ENCODE measurements at regions not wholly inside any gene's neighbourhood (a gene's known extent, or its start where the extent isn't known, plus 50 kb on each side); places are given as distances from the start of the nearest gene placed in this dataset.

DNA sequence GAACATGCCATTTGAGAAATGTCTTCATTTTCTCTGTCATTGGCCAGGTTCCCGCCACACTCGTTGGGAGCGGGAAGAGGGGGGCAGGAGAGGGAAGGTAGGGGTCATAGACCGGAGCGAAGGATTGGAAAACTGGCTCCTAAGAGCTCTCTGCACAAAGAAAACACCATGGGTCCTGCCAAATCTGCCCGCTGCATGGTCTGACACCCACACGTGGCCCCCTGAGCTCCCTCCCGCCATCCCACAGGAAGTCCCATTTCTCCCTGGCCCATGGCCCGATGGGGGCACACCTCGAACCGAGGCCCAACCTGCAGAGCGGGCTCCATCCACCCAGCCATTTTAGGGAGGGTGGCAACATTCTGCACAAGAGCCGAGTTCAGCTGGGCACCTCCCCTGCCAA is 159.6 kb downstream of the SALL1 start:
- no peak for DNase-seq

DNA sequence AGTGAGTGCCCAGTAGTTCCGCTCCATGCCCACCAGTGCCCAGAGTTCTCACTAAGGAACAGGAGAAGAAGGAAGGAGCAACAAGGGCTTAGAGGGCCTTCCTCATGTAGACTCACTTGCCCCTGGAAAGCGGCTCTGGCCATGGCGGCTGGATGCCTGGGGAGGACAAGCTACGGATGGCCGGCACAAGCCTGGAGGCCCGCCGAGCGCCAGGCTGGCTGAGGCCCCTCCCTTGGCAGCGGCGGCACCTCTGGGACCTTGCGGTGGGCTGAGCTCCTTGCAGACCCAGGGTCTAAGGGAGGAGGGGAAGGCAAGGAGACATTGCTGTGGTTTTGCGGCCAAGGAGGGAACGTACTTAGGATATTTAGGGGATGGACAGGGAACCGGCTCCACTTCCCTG is 160.1 kb downstream of the SALL1 start:
- no peak for DNase-seq

DNA sequence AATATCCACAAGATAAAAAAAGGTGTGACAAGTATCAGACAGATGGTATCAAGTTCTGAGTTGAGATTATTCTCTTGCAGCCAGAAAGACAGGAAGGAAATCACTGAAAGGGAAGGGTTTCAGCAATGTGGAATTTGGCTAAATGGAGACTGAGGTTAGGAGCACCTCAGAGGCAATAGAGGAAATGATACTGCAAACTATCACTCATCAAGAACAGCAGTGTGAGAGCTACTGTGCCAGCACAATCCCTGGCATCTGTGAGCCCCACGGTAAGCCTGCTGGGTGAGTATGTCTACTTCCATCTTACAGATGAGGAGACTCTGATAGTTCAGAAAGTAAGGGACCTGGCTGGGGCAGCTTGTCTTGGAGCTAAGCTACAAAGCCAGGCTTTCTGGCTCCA is 162.0 kb downstream of the SALL1 start:
- no peak for DNase-seq

DNA sequence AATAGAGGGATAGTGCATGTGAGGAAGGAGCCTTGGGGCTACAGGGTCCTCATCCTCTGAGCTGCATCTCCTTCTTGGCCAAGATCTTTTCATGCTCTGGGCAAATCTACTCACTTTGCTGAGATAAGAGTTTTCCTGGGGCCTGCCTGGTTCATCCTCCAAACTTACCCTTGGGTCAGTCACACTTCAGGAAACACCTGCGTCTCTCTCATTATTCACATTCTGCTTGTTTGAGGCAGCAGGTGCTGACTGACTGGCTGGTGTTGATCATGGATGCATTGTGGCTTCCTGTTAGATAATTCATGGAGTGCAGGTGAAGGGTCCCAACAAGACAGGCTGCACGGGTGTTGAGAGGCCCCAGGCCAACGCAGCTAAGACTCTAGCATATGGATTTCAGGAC is 162.6 kb downstream of the SALL1 start:
- DNase-seq, result no peak

DNA sequence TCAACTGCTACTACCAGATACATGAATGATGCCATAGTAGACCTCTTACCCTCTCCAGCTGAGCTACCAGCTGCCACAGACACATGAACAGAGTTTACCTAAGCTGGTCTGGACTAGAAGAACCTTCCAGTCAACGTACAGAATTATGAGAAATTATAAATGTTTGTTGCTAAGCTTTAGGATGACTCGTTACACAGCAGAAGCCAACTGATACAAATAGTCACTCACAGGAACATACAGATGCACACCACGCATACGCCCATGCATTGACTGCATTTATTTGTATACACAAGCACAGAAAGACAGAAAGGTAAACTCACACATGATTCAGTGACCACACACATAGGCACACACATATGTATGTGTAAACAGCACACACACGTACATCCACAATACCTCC is 164.6 kb downstream of the SALL1 start:
- no peak for DNase-seq

DNA sequence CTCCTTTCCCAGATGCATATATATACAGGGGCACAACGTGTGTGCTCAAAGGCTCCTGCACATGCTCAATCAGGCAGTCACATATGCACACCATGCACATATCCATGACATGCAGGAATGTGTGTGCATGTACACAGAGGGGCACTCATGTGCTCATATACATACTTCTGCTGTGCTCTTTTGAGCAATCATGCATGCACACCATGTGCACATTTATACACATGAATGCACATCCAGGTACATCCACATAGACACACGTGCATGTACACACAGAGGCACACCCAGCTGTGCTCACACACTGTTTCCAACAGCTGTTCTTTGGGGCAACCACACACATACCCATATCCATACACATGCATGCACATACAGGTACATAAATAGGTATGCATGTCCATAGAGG is 165.3 kb downstream of the SALL1 start:
- no peak for DNase-seq

DNA sequence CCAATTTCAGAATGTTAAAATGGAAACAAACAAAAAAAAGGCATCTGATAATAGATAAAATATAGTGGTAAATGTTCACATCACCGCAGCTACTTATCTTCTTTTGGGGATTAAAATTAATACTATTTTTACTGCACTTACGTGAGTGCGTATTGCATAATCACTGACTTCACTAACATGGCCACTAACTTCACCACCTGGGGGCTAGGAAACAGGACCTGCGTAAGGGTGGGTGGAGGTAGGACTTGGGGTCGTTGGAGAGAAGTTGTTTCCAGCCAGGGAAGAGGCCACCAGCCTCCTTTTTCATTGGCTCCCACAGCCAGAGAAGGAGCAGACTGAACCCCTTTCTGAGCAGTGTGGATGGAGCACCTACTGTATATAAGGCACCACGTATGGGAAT is 166.4 kb downstream of the SALL1 start:
- DNase-seq, result no peak

DNA sequence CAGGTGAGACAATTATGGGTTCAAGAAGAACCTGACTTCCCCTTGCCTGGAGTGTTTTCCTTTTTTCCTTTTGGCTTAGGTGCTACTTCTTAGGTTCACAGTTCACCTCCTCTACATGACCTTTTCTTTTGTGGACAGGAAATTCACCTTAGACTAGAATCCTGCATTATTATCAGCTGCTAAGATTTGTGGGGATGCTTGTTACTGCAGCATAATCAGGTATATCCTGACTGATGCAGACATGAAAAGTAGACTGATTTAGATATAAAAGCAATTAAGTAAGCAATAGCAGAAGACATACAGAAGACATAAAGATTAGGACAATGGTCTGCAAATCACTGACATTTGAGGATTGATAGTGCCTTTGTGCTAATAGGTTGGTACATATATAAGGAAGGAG is 168.3 kb downstream of the SALL1 start:
- DNase-seq, result no peak

DNA sequence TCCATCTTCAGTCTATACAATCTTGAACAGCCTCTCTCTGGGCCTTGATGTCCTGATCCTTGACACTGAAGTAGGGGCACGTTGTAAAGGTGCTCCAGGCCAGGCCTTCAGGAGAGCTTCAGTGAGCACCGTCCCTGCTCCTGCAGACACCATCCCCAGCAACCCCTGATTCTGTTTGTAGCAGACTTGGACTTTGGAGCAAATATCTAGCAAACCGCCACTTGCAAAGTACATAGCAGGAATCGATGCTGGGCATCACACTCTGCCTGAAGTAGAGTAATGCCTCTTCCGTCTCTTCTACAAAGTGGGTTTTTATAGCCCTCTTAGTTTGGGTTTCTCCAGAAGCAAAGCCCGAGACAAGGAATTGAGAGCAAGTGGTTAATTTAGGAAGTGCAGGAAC is 169.1 kb downstream of the SALL1 start:
- DNase-seq, result no peak

DNA sequence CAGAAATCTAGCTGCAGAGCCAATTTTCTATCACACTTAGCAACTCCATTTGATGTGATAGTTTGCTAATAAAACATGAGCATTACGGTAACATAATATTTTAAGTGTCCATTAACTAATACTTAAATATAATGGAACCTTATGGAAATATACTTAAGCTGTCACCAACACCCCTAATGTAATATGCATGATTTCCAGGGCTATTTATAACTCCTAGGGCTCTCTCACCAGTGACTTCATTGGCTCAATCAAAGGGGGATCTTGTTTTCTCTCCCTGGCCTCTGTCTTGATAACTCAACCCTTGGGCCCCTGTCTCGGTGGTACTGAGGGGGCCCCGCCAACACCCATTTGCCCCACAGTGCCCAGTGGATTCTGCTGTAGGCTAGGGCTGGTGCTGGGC is 170.4 kb downstream of the SALL1 start:
- DNase-seq, result no peak

DNA sequence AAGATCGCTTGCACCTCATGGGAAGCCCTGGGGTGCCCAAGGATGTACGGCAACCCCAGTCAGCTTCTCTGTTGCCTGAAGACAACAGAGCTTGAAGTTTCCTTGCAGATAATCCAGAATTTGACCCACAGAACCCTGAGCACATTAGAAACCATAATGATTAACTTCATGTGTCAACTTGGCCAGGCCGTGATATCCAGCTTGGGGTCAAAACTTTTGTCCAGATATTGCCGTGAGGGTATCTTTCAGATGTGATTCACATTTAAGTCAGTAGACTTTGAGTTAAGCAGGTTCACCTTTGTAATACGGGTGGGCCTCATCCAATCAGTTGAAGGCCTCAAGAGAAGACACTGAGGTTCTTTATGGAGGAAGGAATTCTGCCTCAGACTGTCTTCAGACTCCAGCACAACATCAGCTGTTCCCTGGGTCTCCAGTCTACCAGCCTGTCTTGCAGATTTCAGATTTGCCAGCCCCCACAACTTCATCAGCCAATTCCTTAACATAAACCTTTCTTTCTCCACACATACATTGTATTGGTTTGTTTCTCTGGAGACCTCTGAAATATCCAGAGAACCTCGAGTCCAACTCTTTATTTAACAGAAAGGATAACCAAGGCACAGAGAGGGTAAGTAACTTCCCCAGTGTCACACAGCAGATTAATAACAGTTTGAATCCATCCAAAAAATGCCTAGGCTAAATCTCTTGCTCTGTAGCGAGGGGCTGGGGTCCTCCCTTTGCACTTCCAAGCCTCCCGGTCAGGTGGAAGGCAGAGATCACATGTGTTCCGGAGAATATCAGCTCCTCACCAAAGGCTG is 171.1 kb downstream of the SALL1 start:
- DNase-seq, result no peak

DNA sequence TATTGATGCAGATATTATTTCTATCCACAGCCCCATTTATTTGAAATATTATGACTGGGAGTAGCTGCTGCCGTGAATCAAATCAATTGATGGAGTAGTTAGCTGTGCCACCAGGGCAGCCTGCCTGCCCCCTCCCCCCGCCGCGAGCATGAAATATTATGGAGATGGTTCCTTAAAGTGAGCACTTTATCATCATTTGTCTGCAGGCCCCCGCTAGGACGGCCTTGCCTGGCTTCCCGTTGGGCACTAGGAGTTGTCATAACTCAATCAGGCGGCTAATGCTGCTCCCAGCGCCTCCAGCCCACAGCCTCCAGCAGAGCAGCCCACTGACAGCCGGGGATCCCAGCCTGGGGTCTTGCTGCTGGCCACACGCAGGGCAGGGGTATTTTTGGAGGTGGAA is 173.9 kb downstream of the SALL1 start:
- no peak for DNase-seq

DNA sequence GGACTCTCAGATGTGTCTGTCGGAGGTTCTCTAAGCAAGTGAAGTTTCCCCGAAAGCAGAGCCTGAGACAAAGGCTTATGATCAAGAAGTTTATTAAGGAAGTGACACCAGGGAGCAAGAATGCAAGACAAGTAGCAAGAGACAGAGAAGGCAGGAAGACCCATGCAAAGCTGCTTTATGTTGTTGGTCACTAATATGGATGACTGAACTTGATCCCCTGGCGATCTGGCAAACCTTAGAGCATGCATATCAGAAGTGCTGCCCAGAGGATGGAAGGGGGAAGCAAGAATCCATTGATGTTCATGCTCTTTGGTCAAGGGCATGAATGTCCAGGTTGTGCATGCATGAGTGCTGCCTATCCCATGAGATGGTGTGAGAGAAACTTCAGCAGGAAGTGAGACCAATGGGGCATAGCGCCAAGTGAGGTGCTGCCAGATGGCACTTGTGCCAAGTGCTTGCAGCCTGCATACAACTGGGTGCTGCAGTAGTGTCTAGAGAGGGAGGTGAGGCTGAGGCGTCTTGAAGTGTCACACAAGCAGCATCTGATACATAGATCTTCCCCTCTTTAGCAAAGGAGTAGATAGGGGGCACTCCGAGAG is 176.5 kb downstream of the SALL1 start:
- DNase-seq, result no peak

DNA sequence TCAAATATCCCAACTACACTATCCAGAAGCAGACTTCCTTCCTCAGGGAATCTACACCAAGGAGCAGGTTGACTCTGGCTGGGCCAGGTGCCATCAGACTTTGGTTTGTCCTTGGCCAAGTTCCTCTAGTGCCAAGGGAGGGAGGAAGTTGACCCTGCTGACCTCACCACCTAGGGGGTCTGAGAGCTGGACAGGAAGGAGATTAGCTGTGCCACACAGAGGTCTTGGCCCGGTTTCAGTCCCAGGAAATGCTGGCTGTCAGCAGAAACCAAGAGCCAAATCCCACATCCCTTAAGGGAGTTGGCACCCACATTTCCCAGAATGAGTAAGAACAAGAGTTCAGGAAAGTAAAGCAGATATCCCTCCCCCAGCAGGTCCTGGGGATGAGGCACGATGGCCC is 178.2 kb downstream of the SALL1 start:
- no peak for DNase-seq

DNA sequence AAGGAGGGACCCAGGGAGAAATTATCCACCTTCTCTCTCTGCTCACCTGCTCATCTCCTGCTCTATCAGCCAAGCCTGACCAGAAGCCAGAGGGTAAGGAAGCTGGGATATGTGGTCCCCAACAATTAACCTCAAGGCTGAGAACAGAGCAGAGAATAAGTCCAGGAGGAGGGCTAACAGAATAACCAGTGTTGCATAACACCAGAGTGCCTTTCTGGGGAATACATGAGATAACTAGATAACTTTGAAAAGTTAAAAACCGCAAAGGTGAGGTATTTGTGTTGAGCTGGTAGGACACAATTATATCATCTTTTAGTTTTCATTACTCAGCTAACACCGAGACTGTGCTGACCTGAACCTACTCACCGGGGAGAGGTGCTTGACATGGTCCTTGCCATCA is 180.8 kb downstream of the SALL1 start:
- no peak for DNase-seq

DNA sequence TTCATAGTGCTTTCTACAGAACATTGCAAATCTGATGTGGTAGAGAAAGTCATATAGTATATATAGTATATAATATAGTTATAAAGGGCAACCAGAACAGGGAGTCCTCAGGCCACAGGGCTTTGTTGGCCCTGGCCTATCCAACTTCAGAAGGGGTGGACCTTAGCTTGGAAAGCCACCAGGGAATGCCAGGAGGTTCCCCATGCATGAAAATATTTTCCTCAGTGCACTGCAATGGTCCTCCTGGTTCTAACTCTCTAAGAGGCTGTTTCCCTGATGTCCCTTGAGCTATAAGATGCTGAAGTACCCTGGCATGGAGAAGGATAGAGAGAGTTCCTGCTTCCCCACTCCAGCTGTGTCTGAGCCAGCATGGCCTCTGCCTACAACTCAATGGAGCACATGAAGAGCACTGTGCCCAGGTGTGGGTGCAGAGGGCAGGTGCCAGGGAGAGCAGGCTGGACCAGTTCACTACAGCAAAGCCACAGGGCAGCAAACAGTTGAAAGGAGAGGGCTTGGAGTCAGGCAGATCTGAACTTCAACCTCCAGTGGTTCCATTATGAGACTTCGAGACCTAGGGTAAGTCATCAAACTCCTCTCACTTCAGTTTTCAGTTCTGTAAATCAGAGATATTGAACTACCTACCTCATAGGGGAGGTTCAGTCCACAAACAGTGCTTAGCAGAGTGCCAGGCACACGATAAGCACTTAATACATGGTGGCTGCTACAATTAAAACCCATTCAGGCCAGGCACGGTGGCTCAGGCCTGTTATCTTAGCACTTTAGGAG is 183.1 kb downstream of the SALL1 start:
- no peak for DNase-seq

DNA sequence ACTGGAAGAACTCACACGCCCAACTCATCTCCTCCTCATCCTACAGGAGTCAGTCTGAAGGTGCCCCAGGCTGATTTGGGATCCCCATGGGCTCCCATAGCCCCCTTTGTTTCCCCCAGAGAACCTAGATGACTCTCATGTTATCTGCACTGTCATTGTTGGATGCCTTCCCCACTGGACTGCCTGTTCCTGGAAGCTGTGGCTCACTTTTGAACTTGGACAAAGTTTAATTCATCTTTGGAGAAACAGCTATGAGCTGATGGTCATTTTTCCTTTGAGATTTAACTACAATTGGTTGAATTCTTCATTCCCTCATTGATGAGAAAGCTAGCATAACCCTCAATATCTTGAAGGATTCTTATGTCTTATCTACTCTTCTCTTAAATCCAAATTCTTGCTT is 186.6 kb downstream of the SALL1 start:
- DNase-seq, result no peak

DNA sequence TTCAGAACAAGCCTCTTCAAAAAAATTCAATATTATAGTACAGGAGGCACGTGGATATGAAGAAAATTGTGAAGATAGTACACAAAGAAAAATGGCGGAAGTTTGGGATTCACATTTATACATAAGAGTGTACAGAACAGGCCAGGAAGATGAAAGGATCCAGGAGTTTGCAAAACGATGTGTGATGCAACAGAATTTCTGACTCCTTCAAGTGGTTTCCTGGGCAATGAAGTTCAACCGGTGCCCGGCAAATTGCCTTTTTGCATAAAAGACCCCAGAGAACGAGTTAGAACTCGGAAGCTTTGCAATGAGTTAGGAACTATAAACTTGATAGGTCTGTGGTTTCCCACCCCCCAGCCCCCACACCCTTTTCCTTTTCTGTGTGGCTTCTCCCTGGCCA is 189.1 kb downstream of the SALL1 start:
- no peak for DNase-seq

DNA sequence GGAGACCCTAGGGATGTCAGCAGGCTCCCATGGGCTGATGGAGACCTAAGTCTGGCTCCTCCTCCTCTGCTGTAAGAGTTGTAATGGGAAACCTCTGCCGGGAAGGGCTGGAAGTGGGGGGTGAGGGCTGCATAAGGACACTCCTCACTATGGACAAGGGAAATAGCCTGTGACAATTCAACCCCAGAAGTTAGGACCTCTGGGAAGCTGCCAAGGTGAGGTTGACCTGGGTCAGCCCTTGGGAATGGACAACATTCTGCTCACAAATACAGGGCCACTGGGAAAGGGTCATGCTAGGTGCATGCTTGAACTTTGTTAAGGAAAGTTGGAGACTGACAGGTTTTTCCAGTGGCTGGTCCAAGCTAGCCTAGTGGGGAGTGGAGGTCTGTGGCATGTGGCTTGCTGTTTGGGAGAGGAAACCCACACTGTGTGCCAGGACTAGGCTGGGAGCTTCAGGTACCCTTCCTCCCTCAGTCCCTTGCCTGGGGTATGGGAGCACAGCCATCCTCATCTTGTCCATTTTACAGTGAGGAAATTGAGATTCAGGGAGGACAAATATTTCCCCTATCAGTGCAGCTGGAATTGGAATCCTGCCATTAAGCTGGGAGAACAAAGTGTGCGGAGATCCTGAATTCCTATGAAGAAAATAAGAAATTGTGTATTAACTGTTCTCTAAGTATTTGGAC is 190.4 kb downstream of the SALL1 start:
- DNase-seq, result no peak

DNA sequence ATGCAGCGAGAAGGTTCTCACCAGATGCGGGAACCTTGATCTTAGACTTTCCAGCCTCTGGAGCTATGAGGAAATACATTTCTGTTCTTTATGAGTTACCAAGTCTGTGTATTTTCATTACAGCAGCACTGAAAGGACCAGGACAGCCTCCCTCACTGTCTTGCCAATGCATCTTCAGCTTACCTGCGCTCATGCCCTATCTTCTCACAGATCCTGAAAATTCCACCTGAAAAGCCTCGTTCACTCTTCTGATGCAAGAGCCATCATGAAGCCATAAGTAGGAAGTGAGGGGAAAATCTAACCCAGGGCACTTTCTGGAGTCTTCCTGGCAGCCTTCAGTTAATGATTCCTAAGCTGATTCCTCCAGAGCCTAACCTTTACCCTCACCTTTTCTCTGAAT is 194.0 kb downstream of the SALL1 start:
- DNase-seq, result no peak

DNA sequence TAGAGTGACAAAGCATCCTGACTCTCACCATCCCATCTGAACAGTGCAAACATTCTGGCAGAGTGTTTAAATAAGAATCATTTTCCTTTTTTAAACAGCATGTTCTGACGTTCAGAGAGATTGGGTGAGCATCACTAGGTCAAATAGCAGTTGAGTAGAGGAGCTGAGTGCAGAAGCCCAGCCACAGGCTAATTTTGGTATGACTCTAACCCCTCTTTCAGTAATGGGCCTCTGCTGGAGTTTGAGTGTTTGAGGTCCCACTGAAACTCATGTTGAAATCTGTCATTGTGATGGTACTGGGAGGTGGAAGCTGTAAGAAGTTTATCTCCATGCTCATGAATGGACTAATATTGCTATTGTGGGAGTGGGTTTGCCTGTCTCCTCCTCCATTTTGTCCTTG is 194.4 kb downstream of the SALL1 start:
- DNase-seq, result no peak

DNA sequence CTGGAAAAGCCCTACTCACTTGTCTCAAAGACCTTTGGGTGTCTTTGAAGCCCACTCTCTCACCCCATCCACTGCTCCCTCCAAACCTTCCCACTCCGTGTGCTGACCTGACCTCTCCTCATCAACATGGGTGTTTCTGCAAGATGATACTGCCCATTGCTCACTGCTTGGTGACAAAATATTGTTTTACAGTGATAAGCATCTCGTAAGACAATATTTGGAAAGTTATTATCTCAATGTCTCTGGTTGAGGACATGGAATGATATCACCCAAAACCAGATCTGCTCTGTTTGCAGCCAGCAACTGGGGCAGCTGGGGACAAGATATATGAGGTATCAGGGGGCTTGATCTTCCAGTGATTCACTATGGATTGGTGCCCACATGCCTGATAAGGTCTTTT is 195.8 kb downstream of the SALL1 start:
- DNase-seq, result no peak

DNA sequence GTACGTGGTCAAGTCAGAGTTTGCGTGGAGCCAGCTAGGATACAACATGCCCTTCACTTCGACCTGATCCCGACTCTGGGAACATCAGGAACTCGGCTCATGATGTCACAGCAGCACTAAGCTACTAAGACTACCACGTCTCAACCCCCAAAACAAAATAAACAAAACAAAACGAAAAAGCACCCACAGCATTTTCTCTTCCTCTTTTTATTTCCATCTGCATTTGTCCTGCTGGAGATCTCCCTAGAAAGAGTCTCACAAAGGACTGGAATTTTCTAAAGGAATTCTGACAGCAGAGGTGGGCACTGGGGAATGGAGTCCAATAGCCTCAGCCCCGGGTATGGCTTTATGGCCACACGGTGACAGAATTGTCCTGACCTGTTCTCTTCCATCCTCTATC is 196.6 kb downstream of the SALL1 start:
- no peak for DNase-seq

DNA sequence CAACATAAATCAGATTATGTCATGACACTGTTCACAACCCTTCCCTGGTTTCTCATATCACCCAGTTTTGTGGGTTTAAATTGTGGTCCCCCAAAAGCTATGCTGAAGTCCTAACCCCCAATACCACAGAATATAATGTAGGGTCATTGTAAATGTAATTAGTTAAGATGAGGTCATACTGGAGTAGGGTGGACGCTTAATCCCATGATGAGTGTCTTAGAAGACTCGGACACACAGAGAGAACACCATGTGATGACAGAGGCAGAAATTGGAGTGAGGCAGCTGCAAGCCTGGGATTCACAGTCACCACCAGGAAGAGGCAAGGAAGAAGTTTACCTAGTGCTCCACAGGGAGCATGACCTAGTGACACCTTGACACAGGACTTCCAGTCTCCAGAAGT is 197.8 kb downstream of the SALL1 start:
- no peak for DNase-seq

All from femur (tissue), 1 donor.